Activated B cell treated with CpG ODN at 0.5 μM for 24 hours (primary cell): ENCODE measurements at regions not wholly inside any gene's neighbourhood (a gene's known extent, or its start where the extent isn't known, plus 50 kb on each side); places are given as distances from the start of the nearest gene placed in this dataset.

Source experiments
- ATAC-seq: fragments of 200-7000 bp; cut with Tn5 transposase; one replicate; pipeline ENCODE4 v1.10.0; 2021; ENCODE audit warnings: low read depth, mild to moderate bottlenecking, moderate library complexity
- CTCF ChIA-PET: fragments of 350-600 bp; sonication (Branson Sonifier 250); formaldehyde crosslinking; loops from one replicate; lab custom pipeline; 2021; ENCODE audit warnings: antibody characterized with exemption; lab: Charles Lee
- POLR2A ChIA-PET: fragments of 350-600 bp; sonication (Branson Sonifier 250); formaldehyde crosslinking; loops from one replicate; lab custom pipeline; 2021; ENCODE audit warnings: antibody characterized with exemption; lab: Charles Lee
- DNase-seq: peaks from one replicate; pipeline ENCODE4 v3.0.0; 2022
- H3K27ac Mint-ChIP-seq: one replicate; pipeline ENCODE4 v1.8.0; 2020; ENCODE audit warnings: mixed read lengths
- H3K27me3 Mint-ChIP-seq: one replicate; pipeline ENCODE4 v1.8.0; 2021; ENCODE audit warnings: mixed read lengths
- H3K36me3 Mint-ChIP-seq: one replicate; pipeline ENCODE4 v1.8.0; 2021; ENCODE audit warnings: low read depth, mixed read lengths
- H3K4me1 Mint-ChIP-seq: one replicate; pipeline ENCODE4 v1.8.0; 2021; ENCODE audit warnings: mixed read lengths
- H3K4me3 Mint-ChIP-seq: one replicate; pipeline ENCODE4 v1.8.0; 2020; ENCODE audit warnings: mild to moderate bottlenecking, mixed read lengths
- H3K9me3 Mint-ChIP-seq: one replicate; pipeline ENCODE4 v1.8.0; 2020; ENCODE audit warnings: mixed read lengths
- CTCF ChIP-seq: fragments of 200-600 bp; IDR thresholded peaks from one replicate; pipeline ENCODE4 v1.8.0; 2022; ENCODE audit warnings: antibody characterized with exemption, mild to moderate bottlenecking
- intact Hi-C: fragments of 100-400 bp; cut with micrococcal nuclease; formaldehyde crosslinking; loops from one replicate; pipeline ENCODE4 v1.15.1; 2024

- peaks cover 2% of the 10 kb centered on the region for H3K27me3 Mint-ChIP-seq
- intact Hi-C loops, result no loop called here
- TF ChIP-seq CTCF, result no peak
- DNase-seq, result no peak
- no peak for ATAC-seq
- no peak overlapping the region for H3K27ac Mint-ChIP-seq
- H3K4me3 Mint-ChIP-seq, result no peak overlapping the region
- H3K9me3 Mint-ChIP-seq, result no peaks in the 10 kb centered on the region
- ChIA-PET CTCF (no interaction called here), POLR2A (interaction anchor here (0.6 kb wide), 1 partner anchor 280 kb away, joined by 4 read pairs; no protein-coding TSS in a partner anchor)
- no peaks in the 10 kb centered on the region for H3K4me1 Mint-ChIP-seq
- no peaks in the 10 kb centered on the region for H3K36me3 Mint-ChIP-seq
These were observed 291.8 kb upstream of the ZFP64 start for GRCh38 chr20:52483382-52483781.

GRCh38 chr20:52482044-52482443, 290.5 kb upstream of the ZFP64 start:
- Mint-ChIP-seq H3K9me3 (no peaks in the 10 kb centered on the region), H3K27me3 (peaks cover 2% of the 10 kb centered on the region), H3K36me3 (no peaks in the 10 kb centered on the region), H3K27ac (no peak overlapping the region), H3K4me1 (no peaks in the 10 kb centered on the region), H3K4me3 (no peak overlapping the region)
- DNase-seq (no peak), ATAC-seq (no peak)
- TF ChIP-seq CTCF, result no peak
- intact Hi-C loops, result no loop called here
- ChIA-PET POLR2A (no interaction called here), CTCF (no interaction called here)

GRCh38 chr20:52481443-52481842, 289.9 kb upstream of the ZFP64 start:
- no peak overlapping the region for H3K27ac Mint-ChIP-seq
- no peak for DNase-seq
- H3K36me3 Mint-ChIP-seq, result no peaks in the 10 kb centered on the region
- no peak overlapping the region for H3K4me3 Mint-ChIP-seq
- no peak for TF ChIP-seq CTCF
- CTCF ChIA-PET, result no interaction called here
- no peaks in the 10 kb centered on the region for H3K9me3 Mint-ChIP-seq
- intact Hi-C loops, result no loop called here
- no peaks in the 10 kb centered on the region for H3K4me1 Mint-ChIP-seq
- POLR2A ChIA-PET, result no interaction called here
- ATAC-seq, result no peak
- peaks cover 2% of the 10 kb centered on the region for H3K27me3 Mint-ChIP-seq

GRCh38 chr20:52476074-52476750, 284.6 kb upstream of the ZFP64 start:
- intact Hi-C loops, result no loop called here
- POLR2A ChIA-PET, result no interaction called here
- Mint-ChIP-seq H3K36me3 (no peaks in the 10 kb centered on the region), H3K4me3 (no peak overlapping the region), H3K27ac (no peak overlapping the region), H3K27me3 (no peaks in the 10 kb centered on the region), H3K4me1 (no peaks in the 10 kb centered on the region), H3K9me3 (no peaks in the 10 kb centered on the region)
- TF ChIP-seq CTCF, result no peak
- ATAC-seq (no peak), DNase-seq (no peak)
- CTCF ChIA-PET, result no interaction called here

- TF ChIP-seq CTCF, result no peak
- DNase-seq, result no peak
- Mint-ChIP-seq H3K4me1 (no peaks in the 10 kb centered on the region), H3K9me3 (no peaks in the 10 kb centered on the region), H3K27me3 (no peaks in the 10 kb centered on the region), H3K36me3 (no peaks in the 10 kb centered on the region), H3K4me3 (no peak overlapping the region), H3K27ac (no peak overlapping the region)
- no peak for ATAC-seq
- POLR2A ChIA-PET, result no interaction called here
- intact Hi-C loops, result no loop called here
- CTCF ChIA-PET, result no interaction called here
These were observed 281.6 kb upstream of the ZFP64 start for GRCh38 chr20:52473186-52473585.
